Stimulated activated naive CD8-positive, alpha-beta T cell treated with anti-CD3 and anti-CD28 coated beads, Interleukin-15, Interleukin-2, amounts not matched to agents 100 U/mL and 50 U/mL, for 24 hours (primary cell): ENCODE measurements at regions not wholly inside any gene's neighbourhood (a gene's known extent, or its start where the extent isn't known, plus 50 kb on each side); places are given as distances from the start of the nearest gene placed in this dataset.
"Not testable (repeated sequence)": the region's sequence is repeated elsewhere in the genome, so short reads cannot be mapped to it uniquely, and the experiment has no call there.

ENCODE experiments used
- ATAC-seq: fragments of 150-1000 bp; cut with Tn5 transposase; one replicate; pipeline ENCODE4 v1.10.0; 2021
- DNase-seq: peaks from one replicate; pipeline ENCODE4 v3.0.0; 2021

DNA sequence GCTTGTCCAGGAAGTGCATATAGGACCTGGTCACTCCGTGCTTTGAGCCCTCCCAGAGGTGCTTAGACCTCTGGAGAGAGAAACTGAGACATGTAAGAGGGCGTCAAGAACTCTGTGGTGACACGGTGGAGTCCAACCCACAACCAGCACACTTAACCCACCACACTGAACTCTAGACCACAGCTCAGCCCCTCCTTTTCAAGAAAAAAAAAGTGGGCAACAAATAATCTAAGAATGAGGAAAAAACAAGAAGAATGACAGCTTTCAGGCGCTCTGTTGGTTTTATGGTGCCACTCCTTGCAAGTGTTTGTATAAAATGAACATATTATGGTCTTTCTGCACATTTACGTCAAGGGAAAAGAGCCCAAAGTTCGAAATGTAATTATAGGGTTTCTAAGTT lies 50.2 kb upstream of the SNAPC3 start:
- DNase-seq = no peak
- no peak for ATAC-seq

DNA sequence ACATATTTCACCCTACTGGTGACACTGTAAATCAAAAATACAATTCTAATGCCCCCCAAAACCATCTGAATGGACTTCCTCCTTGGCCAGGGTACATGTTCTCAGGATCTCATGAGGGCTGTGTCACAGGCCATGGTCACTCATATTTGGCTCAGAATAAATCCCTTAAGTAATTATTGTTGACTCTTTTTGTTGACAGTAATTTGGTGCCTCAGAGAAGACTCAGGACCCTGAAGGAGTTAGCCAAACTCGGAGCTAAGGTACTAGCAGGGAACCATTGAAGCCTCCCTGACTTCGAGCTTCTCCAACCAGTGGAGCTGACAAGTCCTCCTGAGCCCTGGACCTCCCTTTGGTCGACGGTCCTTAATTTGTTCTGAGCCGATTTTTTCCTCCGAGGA lies 51.2 kb upstream of the SNAPC3 start:
- DNase-seq = no peak

DNA sequence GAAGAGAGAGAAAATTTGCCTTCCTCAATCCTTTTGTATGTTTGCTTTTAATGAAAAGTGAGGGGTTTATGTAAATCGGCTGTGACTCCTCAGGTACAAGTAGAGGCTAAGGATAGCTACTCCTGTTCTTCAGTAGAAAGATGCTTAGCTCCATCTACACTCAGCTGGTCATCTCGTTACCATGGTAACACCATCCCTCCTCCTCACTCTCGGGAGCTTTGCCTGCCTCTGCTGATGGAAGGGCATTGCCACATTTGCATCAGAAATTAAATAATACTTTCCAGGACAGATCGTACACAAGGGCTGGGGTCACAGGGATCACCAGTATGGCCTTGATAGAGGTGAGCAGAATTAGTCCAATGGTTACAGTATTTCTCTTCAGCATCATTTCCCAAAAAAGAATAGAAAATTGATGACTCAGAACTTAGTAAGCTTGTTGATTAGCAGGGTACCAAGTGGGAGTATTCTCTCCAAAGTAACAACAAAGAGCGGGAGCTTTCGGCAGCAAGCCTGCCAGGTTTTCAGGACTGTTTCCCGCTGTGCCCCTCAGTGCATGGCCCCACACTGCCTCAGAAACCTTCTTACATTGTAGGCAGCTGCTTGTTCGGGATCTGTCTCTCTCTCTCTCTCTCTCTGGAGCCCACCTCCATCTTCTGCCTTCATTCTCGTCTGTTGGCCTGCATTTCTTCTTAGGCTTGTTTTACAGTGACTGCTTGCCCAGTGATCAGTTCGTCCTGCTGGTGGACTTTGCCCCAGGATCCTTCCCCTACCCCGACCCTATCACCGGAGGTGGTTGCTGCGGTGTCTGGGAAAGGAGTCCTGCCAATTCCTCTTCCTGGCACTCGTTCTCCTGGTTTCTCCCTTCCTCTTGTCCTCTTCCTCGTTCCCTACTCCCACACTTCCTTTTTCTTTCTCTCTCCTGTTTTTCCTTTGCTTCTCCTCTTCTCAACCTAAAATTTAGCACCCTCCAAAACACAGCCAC lies 51.9 kb upstream of the SNAPC3 start:
- ATAC-seq (no peak), DNase-seq (no peak)

More for the DNA sequence above, 51.2 kb upstream of the SNAPC3 start:
- ATAC-seq = no peak

DNA sequence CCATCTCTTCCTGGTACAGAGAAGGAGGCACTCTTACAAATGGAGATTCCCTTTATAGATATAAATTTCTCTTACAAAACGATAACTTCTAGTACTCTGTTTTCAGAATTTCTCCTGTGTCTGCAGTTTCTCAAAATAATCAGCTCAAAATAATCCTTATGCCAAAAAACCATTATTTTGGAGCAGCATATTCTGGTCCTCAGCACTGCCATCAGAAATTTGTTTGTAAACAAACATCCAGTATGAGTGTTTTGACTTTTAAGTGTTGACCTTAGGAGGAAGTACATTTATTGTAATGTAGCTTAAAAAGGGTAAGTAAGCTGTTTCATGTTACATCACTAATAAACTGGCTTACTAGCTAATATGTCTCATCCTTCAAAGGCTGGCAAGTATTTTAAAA lies 52.8 kb upstream of the SNAPC3 start:
- ATAC-seq (no peak), DNase-seq (no peak)

DNA sequence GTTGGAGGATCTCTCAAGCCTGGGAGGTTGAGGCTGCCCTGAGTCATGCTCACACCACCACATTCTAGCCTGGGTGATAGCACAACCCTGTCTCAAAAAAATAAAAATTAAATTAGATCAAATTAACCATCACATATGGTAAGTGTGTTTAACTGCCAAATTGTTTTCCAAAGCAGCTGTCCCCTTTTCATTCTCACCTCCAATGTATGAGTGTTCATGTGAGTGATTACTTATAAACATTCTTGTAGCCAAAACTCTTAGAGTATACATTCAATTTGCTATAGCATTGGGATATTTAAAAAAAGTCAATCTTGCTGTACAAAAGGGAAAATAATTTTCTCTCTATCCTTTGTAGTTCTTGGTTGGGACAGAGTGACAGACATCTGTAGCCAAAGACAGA lies 53.4 kb upstream of the SNAPC3 start:
- ATAC-seq = no peak
- DNase-seq = no peak

DNA sequence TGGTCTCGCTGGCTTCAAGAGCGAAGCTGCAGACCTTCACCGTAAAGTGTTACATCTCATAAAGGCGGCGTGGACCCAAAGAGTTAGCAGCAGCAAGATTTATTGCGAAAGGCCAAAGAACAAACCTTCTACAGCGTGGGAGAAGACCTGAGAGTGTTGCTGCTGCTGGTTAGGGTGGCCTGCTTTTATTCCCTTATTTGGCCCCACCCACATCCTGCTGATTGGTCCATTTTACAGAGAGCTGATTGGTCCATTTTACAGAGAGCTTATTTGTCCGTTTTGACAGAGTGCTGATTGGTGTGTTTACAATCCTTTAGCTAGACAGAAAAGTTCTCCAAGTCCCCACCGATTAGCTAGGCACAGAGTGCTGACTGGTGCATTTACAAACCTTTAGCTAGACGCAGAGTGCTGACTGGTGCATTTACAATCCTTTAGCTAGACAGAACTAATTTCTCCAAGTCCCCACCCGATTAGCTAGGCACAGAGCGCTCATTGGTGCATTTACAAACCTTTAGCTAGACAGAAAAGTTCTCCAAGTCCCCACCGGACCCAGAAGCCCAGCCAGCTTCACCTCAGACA lies 57.6 kb upstream of the SNAPC3 start:
- not testable (repeated sequence) for ATAC-seq, DNase-seq

DNA sequence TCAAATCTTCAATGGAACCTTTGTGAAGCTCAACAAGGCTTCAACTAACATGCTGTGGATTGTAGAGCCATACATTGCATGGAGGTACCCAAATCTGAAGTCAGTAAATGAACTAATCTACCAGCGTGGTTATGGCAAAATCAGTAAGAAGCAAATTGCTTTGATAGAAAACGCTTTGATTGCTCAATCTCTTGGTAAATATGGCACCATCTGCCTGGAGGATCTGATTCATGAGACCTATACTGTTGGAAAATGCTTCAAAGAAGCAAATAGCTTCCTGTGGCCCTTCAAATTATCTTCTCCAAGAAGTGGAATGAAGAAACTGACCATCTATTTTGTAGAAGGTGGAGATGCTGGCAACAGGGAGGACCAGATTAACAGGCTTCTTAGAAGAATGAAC lies 54.7 kb upstream of the TTC39B start:
- DNase-seq = no peak
- ATAC-seq = no peak

DNA sequence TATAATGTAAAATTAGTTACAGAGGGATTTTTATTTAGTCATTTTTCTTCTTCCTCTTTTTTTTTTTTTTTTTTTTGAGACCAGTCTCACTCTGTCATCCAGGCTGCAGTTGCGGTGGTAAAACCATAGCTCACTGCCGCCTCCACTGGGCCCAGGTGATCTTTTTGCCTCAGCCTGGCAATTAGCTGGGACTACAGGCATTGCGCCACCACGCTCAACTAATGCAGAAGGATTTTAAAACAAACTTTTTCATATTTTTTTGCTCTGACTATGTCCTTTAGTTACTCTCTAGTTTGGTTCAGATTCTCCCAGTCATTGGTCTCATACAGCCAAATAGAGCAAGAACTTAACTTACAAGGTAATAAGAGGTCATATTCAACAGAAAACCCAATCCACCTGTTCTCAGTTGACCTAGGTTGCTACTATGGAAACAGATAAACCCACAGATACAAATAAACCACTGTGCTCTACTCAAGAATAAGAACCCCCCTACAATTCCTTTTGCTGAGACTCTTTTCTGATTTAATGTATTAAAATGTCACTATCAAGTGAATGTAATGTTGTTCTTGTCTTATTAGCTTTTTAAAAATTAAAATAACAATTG lies 50.1 kb upstream of the TTC39B start:
- DNase-seq = peak; percentile 41

More for the DNA sequence above, 50.1 kb upstream of the TTC39B start:
- peak; percentile 89 for ATAC-seq
